Endothelial cell of umbilical vein (primary cell): ENCODE measurements at regions not wholly inside any gene's neighbourhood (a gene's known extent, or its start where the extent isn't known, plus 50 kb on each side); places are given as distances from the start of the nearest gene placed in this dataset.

Experiments used
- BruUV-seq: library from RNA; stranded (reverse); fragments of 400-500 nt; replicated peaks from 2 replicates; lab custom pipeline; 2021; lab: Mats Ljungman, UMichigan
- CTCF ChIA-PET: fragments of 300-600, 350-600 bp; sonication (Branson Sonifier 250); formaldehyde crosslinking; loops from one replicate; lab custom pipeline; 2021; ENCODE audit warnings: antibody characterized with exemption, inconsistent platforms; lab: Charles Lee
- POLR2A ChIA-PET: fragments of 300-600, 350-600 bp; sonication (Branson Sonifier 250); formaldehyde crosslinking; loops from one replicate; lab custom pipeline; 2021; ENCODE audit warnings: antibody characterized with exemption, inconsistent platforms; lab: Charles Lee
- DNase-seq: peaks from one replicate; pipeline ENCODE4 v3.0.0-alpha.2; 2011; ENCODE audit warnings: low read depth, low spot score
- FAIRE-seq: peaks from 2 replicates; lab custom pipeline; 2011; peaks lifted over from hg19 to GRCh38; lab: Jason Lieb, UNC
- H2AFZ ChIP-seq: 2 replicates; pipeline ENCODE4 v1.6.0; 2012; ENCODE audit warnings: low read depth, low read length, control low read depth, inconsistent platforms
- H3K27ac ChIP-seq: 2 replicates; pipeline ENCODE4 v1.5.1; 2011; ENCODE audit warnings: low read depth, mild to moderate bottlenecking, control low read depth, low read length, moderate library complexity; ENCODE audit not compliant: insufficient read depth
- H3K27me3 ChIP-seq, 2 experiments: 2 replicates each; pipeline versions ENCODE4 v1.6.0 to v1.6.1; 2011; ENCODE audit warnings: low read length in 2 of 2, mixed read lengths in 1 of 2; ENCODE audit not compliant: control insufficient read depth in 2 of 2, insufficient read depth in 2 of 2
- H3K36me3 ChIP-seq, 2 experiments: 2 replicates in 1 of 2; 3 replicates in 1 of 2; pipeline ENCODE4 v1.5.1; 2011; ENCODE audit warnings: low read length in 2 of 2, mild to moderate bottlenecking in 1 of 2, moderate library complexity in 1 of 2; ENCODE audit not compliant: control insufficient read depth in 2 of 2, insufficient read depth in 2 of 2; ENCODE audit errors: extremely low read depth in 1 of 2
- H3K4me1 ChIP-seq: 3 replicates; pipeline ENCODE4 v1.5.1; 2011; ENCODE audit warnings: mild to moderate bottlenecking, low read length; ENCODE audit not compliant: control insufficient read depth, insufficient read depth; ENCODE audit errors: extremely low read depth
- H3K4me2 ChIP-seq: 2 replicates; pipeline ENCODE4 v1.6.1; 2011; ENCODE audit warnings: low read length, control low read depth, mixed read lengths; ENCODE audit not compliant: insufficient read depth
- H3K4me3 ChIP-seq, 3 experiments: fragments of 200-600 bp in 1 of 3; sonication (generic), shearing (Covaris generic) in 1 of 3; replicated peaks in 1 of 3; 2 replicates each; pipeline ENCODE4 v1.5.1; 2011 to 2016; ENCODE audit warnings: control low read depth in 3 of 3, low read length in 3 of 3, mild to moderate bottlenecking in 2 of 3, inconsistent platforms in 1 of 3, low read depth in 1 of 3, moderate library complexity in 1 of 3; ENCODE audit not compliant: insufficient read depth in 1 of 3
- H3K79me2 ChIP-seq: 2 replicates; pipeline ENCODE4 v1.6.0; 2012; ENCODE audit warnings: low read length, inconsistent platforms; ENCODE audit not compliant: control insufficient read depth, insufficient read depth
- H3K9ac ChIP-seq: replicated peaks from 2 replicates; pipeline ENCODE3; 2011; ENCODE audit warnings: low read length, control low read depth; ENCODE audit not compliant: insufficient read depth; ENCODE audit errors: extremely low read depth
- H3K9me1 ChIP-seq: replicated peaks from 3 replicates; pipeline ENCODE4 v1.6.0; 2011; ENCODE audit warnings: mild to moderate bottlenecking, low read length; ENCODE audit not compliant: control insufficient read depth, insufficient read depth; ENCODE audit errors: extremely low read depth
- H3K9me3 ChIP-seq: replicated peaks from 2 replicates; pipeline ENCODE4 v1.5.1; 2012; ENCODE audit warnings: low read length, inconsistent platforms; ENCODE audit not compliant: control insufficient read depth, insufficient read depth
- H4K20me1 ChIP-seq: replicated peaks from 2 replicates; pipeline ENCODE3; 2011; ENCODE audit warnings: mild to moderate bottlenecking, low read length; ENCODE audit not compliant: control insufficient read depth, insufficient read depth; ENCODE audit errors: extremely low read depth
- EZH2 ChIP-seq: IDR thresholded peaks from 2 replicates; pipeline ENCODE4 v1.6.1; 2012; ENCODE audit warnings: borderline replicate concordance, low read depth, mild to moderate bottlenecking, moderate library complexity, low read length, inconsistent platforms; ENCODE audit not compliant: severe bottlenecking
- FOS ChIP-seq: IDR thresholded peaks from 2 replicates; pipeline ENCODE4 v1.6.1; 2011; ENCODE audit warnings: mild to moderate bottlenecking, low read length, moderate library complexity, borderline replicate concordance; ENCODE audit not compliant: insufficient read depth
- GATA2 ChIP-seq: IDR thresholded peaks from 2 replicates; pipeline ENCODE4 v1.7.0; 2011; ENCODE audit warnings: low read depth, mild to moderate bottlenecking, moderate library complexity, mixed read lengths, low read length; ENCODE audit not compliant: insufficient read length, insufficient read depth
- JUN ChIP-seq: IDR thresholded peaks from 2 replicates; pipeline ENCODE4 v1.6.1; 2011; ENCODE audit warnings: borderline replicate concordance, low read depth; ENCODE audit not compliant: insufficient read length, insufficient read depth
- MYC ChIP-seq: IDR thresholded peaks from one replicate; pipeline ENCODE4 v1.6.1; 2011; ENCODE audit warnings: mild to moderate bottlenecking, low read depth, low read length
- POLR2A ChIP-seq: IDR thresholded peaks from 2 replicates; pipeline ENCODE4 v1.6.1; 2012; ENCODE audit warnings: low read depth, mild to moderate bottlenecking, control low read depth, low read length
- POLR2AphosphoS5 ChIP-seq: IDR thresholded peaks from 2 replicates; pipeline ENCODE4 v1.6.1; 2012; ENCODE audit warnings: low read depth, mild to moderate bottlenecking, control low read depth, low read length, moderate library complexity; ENCODE audit not compliant: insufficient read depth
- dilution Hi-C: fragments of 300-500 bp; cut with MboI; formaldehyde crosslinking; loops from one replicate; pipeline ENCODE4 v1.15.0; 2019; ENCODE audit warnings: low sequenced_read_pairs; ENCODE audit not compliant: extremely low pct_ligation_motif_present
- intact Hi-C: fragments of 100-400 bp; cut with micrococcal nuclease; formaldehyde crosslinking; loops from one replicate; pipeline ENCODE4 v1.10.0; 2022
- TF ChIP-seq, protein P1 (sequence below): IDR thresholded peaks from 2 replicates; pipeline ENCODE4 v1.6.1; 2011; ENCODE audit not compliant: insufficient read depth, insufficient read length
- TF ChIP-seq, protein P2 (sequence below), 2 donors: IDR thresholded peaks; 1 replicate in 1 of 2; 2 replicates in 1 of 2; pipeline ENCODE4 v1.5.1; 2011; ENCODE audit warnings: low read length in 2 of 2, mild to moderate bottlenecking in 2 of 2, moderate library complexity in 2 of 2, control low read depth in 1 of 2, inconsistent platforms in 1 of 2, low read depth in 1 of 2; ENCODE audit not compliant: insufficient read depth in 1 of 2; ENCODE audit errors: extremely low read depth in 1 of 2

DNA sequence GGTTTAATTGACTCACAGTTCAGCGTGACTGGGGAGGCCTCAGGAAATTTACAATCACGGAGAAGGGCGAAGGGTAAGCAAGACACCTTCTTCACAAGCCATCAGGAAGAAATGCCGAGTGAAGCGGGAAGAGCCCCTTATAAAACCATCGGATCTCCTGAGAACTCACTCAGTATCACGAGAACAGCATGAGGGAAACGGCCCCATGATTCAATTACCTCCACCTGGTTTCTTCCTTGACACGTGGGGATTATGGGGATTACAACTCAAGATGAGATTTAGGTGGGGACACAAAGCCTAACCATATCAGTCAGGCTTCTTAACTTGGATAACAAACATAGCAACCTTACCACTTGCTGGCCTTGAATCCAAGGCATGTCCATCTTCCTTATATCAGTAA, 73.6 kb upstream of the FOXN2 start:
- Histone ChIP-seq H3K9me3 (no peaks in the 10 kb centered on the region), H4K20me1 (no peaks in the 10 kb centered on the region), H3K9ac (no peak overlapping the region), H3K4me3 (no peak overlapping the region), H2AFZ (no peak overlapping the region), H3K36me3 (no peaks in the 10 kb centered on the region), H3K27ac (no peak overlapping the region), H3K4me1 (peaks cover 7% of the 10 kb centered on the region), H3K9me1 (no peaks in the 10 kb centered on the region), H3K4me2 (no peak overlapping the region), H3K79me2 (no peaks in the 10 kb centered on the region), H3K27me3 (no peaks in the 10 kb centered on the region)
- POLR2A ChIA-PET = no interaction called here
- no TSS peak for BruUV-seq
- TF ChIP-seq POLR2A = no peak
- no peak for TF ChIP-seq POLR2AphosphoS5
- TF ChIP-seq, protein P1, sequence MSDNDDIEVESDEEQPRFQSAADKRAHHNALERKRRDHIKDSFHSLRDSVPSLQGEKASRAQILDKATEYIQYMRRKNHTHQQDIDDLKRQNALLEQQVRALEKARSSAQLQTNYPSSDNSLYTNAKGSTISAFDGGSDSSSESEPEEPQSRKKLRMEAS = no peak
- CTCF ChIA-PET = no interaction called here
- intact Hi-C loops = no loop called here
- FAIRE-seq (no peak), DNase-seq (no peak)
- dilution Hi-C loops = no loop called here

DNA sequence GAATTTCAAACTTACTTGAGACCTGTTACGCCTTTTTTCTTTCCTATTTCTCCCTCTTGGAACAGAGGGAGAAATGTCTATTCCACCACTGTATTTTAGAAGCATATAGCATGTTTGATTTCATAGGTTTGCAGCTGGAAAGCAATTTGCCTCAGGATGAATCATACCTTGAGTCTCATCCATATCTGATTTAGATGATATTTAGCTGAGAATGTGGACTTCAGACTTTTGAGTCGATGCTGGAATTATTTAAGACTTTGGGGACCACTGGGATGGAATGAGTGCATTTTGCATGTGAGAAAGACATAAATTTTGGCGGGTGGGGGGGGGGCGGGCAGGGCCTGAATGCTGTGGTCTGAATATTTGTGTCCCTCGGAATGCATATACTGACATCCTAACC, 67.3 kb upstream of the FOXN2 start:
- Histone ChIP-seq H3K79me2 (no peaks in the 10 kb centered on the region), H3K36me3 (no peaks in the 10 kb centered on the region), H3K4me3 (no peak overlapping the region), H3K9me3 (no peaks in the 10 kb centered on the region), H2AFZ (no peak overlapping the region), H3K9me1 (no peaks in the 10 kb centered on the region), H3K4me2 (no peak overlapping the region), H4K20me1 (no peaks in the 10 kb centered on the region), H3K9ac (no peak overlapping the region), H3K27ac (no peak overlapping the region), H3K4me1 (peaks cover 20% of the 10 kb centered on the region), H3K27me3 (no peaks in the 10 kb centered on the region)
- intact Hi-C loops = no loop called here
- ChIA-PET POLR2A (no interaction called here), CTCF (no interaction called here)
- TF ChIP-seq POLR2A (no peak), EZH2 (no peak), GATA2 (no peak), POLR2AphosphoS5 (no peak), MYC (no peak), JUN (no peak), FOS (no peak)
- TF ChIP-seq, protein P2, sequence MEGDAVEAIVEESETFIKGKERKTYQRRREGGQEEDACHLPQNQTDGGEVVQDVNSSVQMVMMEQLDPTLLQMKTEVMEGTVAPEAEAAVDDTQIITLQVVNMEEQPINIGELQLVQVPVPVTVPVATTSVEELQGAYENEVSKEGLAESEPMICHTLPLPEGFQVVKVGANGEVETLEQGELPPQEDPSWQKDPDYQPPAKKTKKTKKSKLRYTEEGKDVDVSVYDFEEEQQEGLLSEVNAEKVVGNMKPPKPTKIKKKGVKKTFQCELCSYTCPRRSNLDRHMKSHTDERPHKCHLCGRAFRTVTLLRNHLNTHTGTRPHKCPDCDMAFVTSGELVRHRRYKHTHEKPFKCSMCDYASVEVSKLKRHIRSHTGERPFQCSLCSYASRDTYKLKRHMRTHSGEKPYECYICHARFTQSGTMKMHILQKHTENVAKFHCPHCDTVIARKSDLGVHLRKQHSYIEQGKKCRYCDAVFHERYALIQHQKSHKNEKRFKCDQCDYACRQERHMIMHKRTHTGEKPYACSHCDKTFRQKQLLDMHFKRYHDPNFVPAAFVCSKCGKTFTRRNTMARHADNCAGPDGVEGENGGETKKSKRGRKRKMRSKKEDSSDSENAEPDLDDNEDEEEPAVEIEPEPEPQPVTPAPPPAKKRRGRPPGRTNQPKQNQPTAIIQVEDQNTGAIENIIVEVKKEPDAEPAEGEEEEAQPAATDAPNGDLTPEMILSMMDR (IDR thresholded peaks at IDR 0.05; ENCODE audit: extremely low read depth in 1 of 2, insufficient read depth in 1 of 2, low read depth in 1 of 2, low read length in 2 of 2) = no peak
- TF ChIP-seq, protein P1 = no peak
- DNase-seq = no peak
- no TSS peak for BruUV-seq
- no peak for FAIRE-seq
- dilution Hi-C loops = no loop called here
